H9 (cell line): ENCODE measurements at regions not wholly inside any gene's neighbourhood (a gene's known extent, or its start where the extent isn't known, plus 50 kb on each side); places are given as distances from the start of the nearest gene placed in this dataset.

Experiments
- DNase-seq: peaks from one replicate; pipeline ENCODE4 v3.0.0-alpha.2; 2017
- H2AFZ ChIP-seq: one replicate; pipeline ENCODE4 v1.6.1; 2013; ENCODE audit warnings: mild to moderate bottlenecking, low read length, control low read depth, moderate library complexity
- H2AK5ac ChIP-seq: 2 replicates; pipeline ENCODE4 v1.6.1; 2013; ENCODE audit warnings: low read length, control low read depth, mixed read lengths; ENCODE audit not compliant: insufficient read length
- H2BK120ac ChIP-seq: one replicate; pipeline ENCODE4 v1.6.1; 2013; ENCODE audit warnings: low read depth, mild to moderate bottlenecking, low read length, control low read depth, inconsistent platforms; ENCODE audit not compliant: poor library complexity, severe bottlenecking
- H2BK12ac ChIP-seq: 2 replicates; pipeline ENCODE4 v1.6.1; 2013; ENCODE audit warnings: low read length, control low read depth, mixed read lengths, low read depth; ENCODE audit not compliant: insufficient read length
- H2BK15ac ChIP-seq: 2 replicates; pipeline ENCODE4 v1.6.1; 2013; ENCODE audit warnings: low read depth, low read length, control low read depth
- H2BK20ac ChIP-seq: one replicate; pipeline ENCODE4 v1.6.1; 2013; ENCODE audit warnings: low read depth, mild to moderate bottlenecking, low read length, control low read depth, inconsistent platforms; ENCODE audit not compliant: poor library complexity, severe bottlenecking
- H2BK5ac ChIP-seq: 2 replicates; pipeline ENCODE4 v1.6.1; 2013; ENCODE audit warnings: low read length, control low read depth, mixed read lengths; ENCODE audit not compliant: insufficient read length
- H3K14ac ChIP-seq: 2 replicates; pipeline ENCODE4 v1.6.1; 2013; ENCODE audit warnings: low read length, control low read depth; ENCODE audit not compliant: insufficient read depth
- H3K18ac ChIP-seq: 2 replicates; pipeline ENCODE4 v1.6.1; 2013; ENCODE audit warnings: low read depth, mild to moderate bottlenecking, mixed read lengths, low read length, control low read depth; ENCODE audit not compliant: insufficient read length
- H3K23ac ChIP-seq: 2 replicates; pipeline ENCODE4 v1.6.1; 2013; ENCODE audit warnings: low read length, control low read depth, mixed read lengths, low read depth; ENCODE audit not compliant: insufficient read length
- H3K23me2 ChIP-seq: 2 replicates; pipeline ENCODE4 v1.6.1; 2013; ENCODE audit warnings: low read depth, mild to moderate bottlenecking, mixed read lengths, low read length, control low read depth; ENCODE audit not compliant: insufficient read length, poor library complexity, severe bottlenecking
- H3K27ac ChIP-seq: 2 replicates; pipeline ENCODE4 v1.5.1; 2013; ENCODE audit warnings: low read length, control low read depth, mixed read lengths, low read depth; ENCODE audit not compliant: insufficient read length
- H3K27me3 ChIP-seq: 2 replicates; pipeline ENCODE4 v1.6.1; 2013; ENCODE audit warnings: low read length, control low read depth, inconsistent platforms; ENCODE audit not compliant: insufficient read depth
- H3K4ac ChIP-seq: 2 replicates; pipeline ENCODE4 v1.6.1; 2013; ENCODE audit warnings: low read depth, mild to moderate bottlenecking, control low read depth, inconsistent platforms, low read length, moderate library complexity
- H3K4me1 ChIP-seq: 2 replicates; pipeline ENCODE4 v1.6.1; 2013; ENCODE audit warnings: low read length, control low read depth, inconsistent platforms; ENCODE audit not compliant: insufficient read depth
- H3K4me2 ChIP-seq: 2 replicates; pipeline ENCODE4 v1.6.1; 2013; ENCODE audit warnings: low read length, control low read depth, mixed read lengths; ENCODE audit not compliant: insufficient read length, insufficient read depth
- H3K56ac ChIP-seq: 2 replicates; pipeline ENCODE4 v1.6.1; 2013; ENCODE audit warnings: low read depth, mild to moderate bottlenecking, mixed read lengths, low read length, control low read depth; ENCODE audit not compliant: insufficient read length
- H3K79me1 ChIP-seq: 2 replicates; pipeline ENCODE4 v1.6.1; 2013; ENCODE audit warnings: low read depth, mild to moderate bottlenecking, moderate library complexity, low read length, control low read depth, inconsistent platforms; ENCODE audit not compliant: insufficient read depth, poor library complexity, severe bottlenecking
- H3K79me2 ChIP-seq: 2 replicates; pipeline ENCODE4 v1.6.1; 2013; ENCODE audit warnings: low read length, control low read depth, inconsistent platforms; ENCODE audit not compliant: insufficient read depth
- H3K9ac ChIP-seq: 2 replicates; pipeline ENCODE4 v1.6.1; 2013; ENCODE audit warnings: low read length, control low read depth, mixed read lengths; ENCODE audit not compliant: insufficient read length; ENCODE audit errors: extremely low read depth
- H3K9me3 ChIP-seq: one replicate; pipeline ENCODE4 v1.6.1; 2013; ENCODE audit warnings: low read depth, low read length, inconsistent platforms; ENCODE audit not compliant: control insufficient read depth
- H3T11ph ChIP-seq: one replicate; pipeline ENCODE4 v1.6.1; 2013; ENCODE audit warnings: mild to moderate bottlenecking, low read length, control low read depth, inconsistent platforms
- H4K20me1 ChIP-seq: one replicate; pipeline ENCODE4 v1.6.1; 2013; ENCODE audit not compliant: control insufficient read depth, insufficient read length, insufficient read depth
- H4K5ac ChIP-seq: 2 replicates; pipeline ENCODE4 v1.6.1; 2013; ENCODE audit warnings: low read depth, mild to moderate bottlenecking, mixed read lengths, low read length, control low read depth; ENCODE audit not compliant: insufficient read length
- H4K8ac ChIP-seq: replicated peaks from 2 replicates; pipeline ENCODE4 v1.6.1; 2013; ENCODE audit warnings: low read length, control low read depth, mixed read lengths, low read depth; ENCODE audit not compliant: insufficient read length
- H4K91ac ChIP-seq: 2 replicates; pipeline ENCODE4 v1.6.1; 2013; ENCODE audit warnings: low read depth, mild to moderate bottlenecking, moderate library complexity, mixed read lengths, low read length, control low read depth; ENCODE audit not compliant: insufficient read length
- H3K27ac Mint-ChIP-seq, 3 experiments: 2 replicates in 2 of 3; 3 replicates in 1 of 3; pipeline ENCODE4 v1.8.0; 2020 to 2021; ENCODE audit warnings: mixed read lengths in 3 of 3, mild to moderate bottlenecking in 1 of 3, moderate library complexity in 1 of 3
- H3K27me3 Mint-ChIP-seq: 2 replicates; pipeline ENCODE4 v1.8.0; 2021; ENCODE audit warnings: low read depth, mild to moderate bottlenecking, moderate library complexity, mixed read lengths
- H3K36me3 Mint-ChIP-seq, 3 experiments: 2 replicates in 2 of 3; 3 replicates in 1 of 3; pipeline ENCODE4 v1.8.0; 2020 to 2021; ENCODE audit warnings: low read depth in 3 of 3, mixed read lengths in 3 of 3; ENCODE audit not compliant: insufficient read depth in 1 of 3
- H3K4me1 Mint-ChIP-seq, 2 experiments: 2 replicates each; pipeline ENCODE4 v1.8.0; 2020; ENCODE audit warnings: mixed read lengths in 2 of 2
- H3K4me3 Mint-ChIP-seq, 2 experiments: 2 replicates in 1 of 2; 3 replicates in 1 of 2; pipeline ENCODE4 v1.8.0; 2020 to 2021; ENCODE audit warnings: mild to moderate bottlenecking in 2 of 2, mixed read lengths in 2 of 2, moderate library complexity in 1 of 2
- H3K9me3 Mint-ChIP-seq, 2 experiments: 2 replicates in 1 of 2; 3 replicates in 1 of 2; pipeline ENCODE4 v1.8.0; 2020; ENCODE audit warnings: mild to moderate bottlenecking in 2 of 2, mixed read lengths in 2 of 2, moderate library complexity in 1 of 2
- CTCF ChIP-seq: fragments of 200-600 bp; sonication (generic); conservative IDR thresholded peaks from 3 replicates; pipeline ENCODE4 v1.8.0; 2021; ENCODE audit warnings: antibody characterized with exemption, mild to moderate bottlenecking
- WGBS: extraction: QIAGEN DNeasy Blood & Tissue Kit; methylation state at CpG from one replicate; pipeline ENCODE4 v1.1.7; 2013; ENCODE audit warnings: missing lambda C conversion rate, low lambda C conversion rate, mixed read lengths; ENCODE audit not compliant: insufficient read length; ENCODE audit errors: extremely low coverage; 5-methylcytosine and 5-hydroxymethylcytosine counted together

- no CpG with 5 or more reads among the region's 2 CpGs for WGBS
- DNase-seq, result no peak
Measured at GRCh38 chr2:37501113-37501512, 156.7 kb downstream of the QPCT start.

More at GRCh38 chr2:37501113-37501512, 156.7 kb downstream of the QPCT start:
- Mint-ChIP-seq H3K9me3 (peaks cover 0 to 3% of the 10 kb centered on the region in 2 experiments; a peak in 1 of 5 replicates), H3K27ac (no peak overlapping the region), H3K36me3 (no peaks in the 10 kb centered on the region), H3K4me1 (peaks cover 2 to 3% of the 10 kb centered on the region in 2 experiments; a peak in 2 of 4 replicates), H3K4me3 (no peak overlapping the region), H3K27me3 (no peaks in the 10 kb centered on the region)
- no peak overlapping the region for H2AFZ ChIP-seq
- H3K18ac ChIP-seq, result no peak overlapping the region
- no peak overlapping the region for H2BK20ac ChIP-seq
- H4K20me1 ChIP-seq, result no peaks in the 10 kb centered on the region
- no peak overlapping the region for H3K27ac ChIP-seq
- no peak overlapping the region for H4K5ac ChIP-seq
- no peak overlapping the region for H2BK120ac ChIP-seq
- H3K23ac ChIP-seq, result no peak overlapping the region
- no peak overlapping the region for H4K91ac ChIP-seq
- H2BK15ac ChIP-seq, result no peak overlapping the region
- H3K79me1 ChIP-seq, result no peaks in the 10 kb centered on the region
- no peak overlapping the region for H3K4ac ChIP-seq
- H3K14ac ChIP-seq, result no peak overlapping the region
- no peaks in the 10 kb centered on the region for H3K23me2 ChIP-seq
- no peak overlapping the region for H2BK5ac ChIP-seq
- H3K27me3 ChIP-seq, result no peaks in the 10 kb centered on the region
- no peak overlapping the region for H3K56ac ChIP-seq
- H3K9me3 ChIP-seq, result no peaks in the 10 kb centered on the region
- no peak overlapping the region for H2BK12ac ChIP-seq
- H3K4me2 ChIP-seq, result no peak overlapping the region
- H3K9ac ChIP-seq, result no peak overlapping the region
- H4K8ac ChIP-seq, result no peak overlapping the region
- TF ChIP-seq CTCF, result no peak
- H3K4me1 ChIP-seq, result no peaks in the 10 kb centered on the region
- H3T11ph ChIP-seq, result no peak overlapping the region
- H2AK5ac ChIP-seq, result no peak overlapping the region
- no peaks in the 10 kb centered on the region for H3K79me2 ChIP-seq
